Loucy (cell line): ENCODE measurements at regions not wholly inside any gene's neighbourhood (a gene's known extent, or its start where the extent isn't known, plus 50 kb on each side); places are given as distances from the start of the nearest gene placed in this dataset.

ENCODE experiments used
- EZH2phosphoT487 ChIP-seq: fragments of 200-600 bp; IDR thresholded peaks from 2 replicates; pipeline ENCODE4 v1.6.1; 2018; ENCODE audit warnings: antibody characterized with exemption, mild to moderate bottlenecking, moderate library complexity, borderline replicate concordance
- TF ChIP-seq, protein P1 (sequence below): fragments of 200-600 bp; sonication (generic); conservative IDR thresholded peaks from 2 replicates; pipeline ENCODE4 v1.5.1; 2014; ENCODE audit warnings: mild to moderate bottlenecking, antibody characterized with exemption, low read length

DNA sequence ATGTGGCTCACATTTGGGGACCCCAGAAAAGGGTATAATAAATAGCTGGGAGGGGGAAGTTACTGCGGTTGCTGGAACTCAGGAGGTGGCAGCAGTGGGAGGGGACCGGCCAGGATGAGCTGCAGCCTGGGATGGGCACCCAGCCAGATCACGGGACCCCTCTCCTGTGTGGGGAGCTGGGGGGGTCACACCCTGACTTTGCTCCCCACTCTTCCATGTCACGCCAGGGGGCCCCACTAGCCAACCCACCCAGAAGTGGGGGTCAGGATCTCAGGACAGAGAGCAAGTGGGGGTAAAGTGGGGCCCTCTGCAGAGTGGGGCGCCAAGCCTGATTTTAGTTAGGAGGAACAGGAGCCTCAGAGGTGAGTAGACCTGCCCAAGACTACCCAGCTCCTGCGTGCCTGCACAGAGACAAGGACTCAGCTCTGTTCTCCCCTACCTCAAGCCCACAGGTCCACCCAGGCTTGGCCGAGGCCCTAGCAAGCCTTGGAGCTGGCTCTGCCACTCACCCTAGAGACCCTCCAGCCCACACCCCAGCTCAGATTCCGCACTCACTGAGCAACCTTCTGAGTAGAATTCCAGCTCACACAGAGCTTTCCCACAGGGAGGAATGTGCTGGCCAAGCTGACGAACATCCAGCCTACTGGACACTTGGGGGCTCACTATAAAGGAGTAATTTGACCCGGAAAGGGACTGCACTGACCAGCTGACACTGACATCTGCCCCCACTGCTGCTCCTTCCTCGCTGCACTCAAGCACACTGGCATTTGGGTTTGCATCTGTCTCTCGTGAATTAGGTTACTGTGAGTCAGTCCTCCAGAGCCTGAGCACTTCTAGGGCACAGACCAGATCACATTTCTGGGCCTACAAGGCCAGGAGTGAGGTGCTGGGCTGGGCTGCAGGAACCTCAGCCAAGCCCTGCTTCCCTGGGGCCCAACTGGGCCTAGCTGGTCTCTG lies 310.1 kb downstream of the C16orf95 start:
- TF ChIP-seq, protein P1, sequence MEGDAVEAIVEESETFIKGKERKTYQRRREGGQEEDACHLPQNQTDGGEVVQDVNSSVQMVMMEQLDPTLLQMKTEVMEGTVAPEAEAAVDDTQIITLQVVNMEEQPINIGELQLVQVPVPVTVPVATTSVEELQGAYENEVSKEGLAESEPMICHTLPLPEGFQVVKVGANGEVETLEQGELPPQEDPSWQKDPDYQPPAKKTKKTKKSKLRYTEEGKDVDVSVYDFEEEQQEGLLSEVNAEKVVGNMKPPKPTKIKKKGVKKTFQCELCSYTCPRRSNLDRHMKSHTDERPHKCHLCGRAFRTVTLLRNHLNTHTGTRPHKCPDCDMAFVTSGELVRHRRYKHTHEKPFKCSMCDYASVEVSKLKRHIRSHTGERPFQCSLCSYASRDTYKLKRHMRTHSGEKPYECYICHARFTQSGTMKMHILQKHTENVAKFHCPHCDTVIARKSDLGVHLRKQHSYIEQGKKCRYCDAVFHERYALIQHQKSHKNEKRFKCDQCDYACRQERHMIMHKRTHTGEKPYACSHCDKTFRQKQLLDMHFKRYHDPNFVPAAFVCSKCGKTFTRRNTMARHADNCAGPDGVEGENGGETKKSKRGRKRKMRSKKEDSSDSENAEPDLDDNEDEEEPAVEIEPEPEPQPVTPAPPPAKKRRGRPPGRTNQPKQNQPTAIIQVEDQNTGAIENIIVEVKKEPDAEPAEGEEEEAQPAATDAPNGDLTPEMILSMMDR = no peak
- TF ChIP-seq EZH2phosphoT487 = no peak
